RWPE2 (cell line): ENCODE measurements at regions not wholly inside any gene's neighbourhood (a gene's known extent, or its start where the extent isn't known, plus 50 kb on each side); places are given as distances from the start of the nearest gene placed in this dataset.

Experiments used
- ATAC-seq: fragments of 200-7000 bp; cut with Tn5 transposase; 3 replicates; pipeline ENCODE4 v1.9.1; 2021; ENCODE audit warnings: low read depth
- DNase-seq: peaks from one replicate; pipeline ENCODE4 v3.0.0-alpha.2; 2020; ENCODE audit warnings: low spot score
- H3K27ac ChIP-seq: fragments of 450-650 bp; 2 replicates; pipeline ENCODE4 v1.5.1; 2017; ENCODE audit warnings: mild to moderate bottlenecking; ENCODE audit not compliant: poor library complexity, severe bottlenecking
- H3K27me3 ChIP-seq: fragments of 250-450 bp; sonication (Bioruptor Pico); 2 replicates; pipeline ENCODE4 v1.5.1; 2021; ENCODE audit warnings: mild to moderate bottlenecking, moderate library complexity; ENCODE audit not compliant: insufficient read depth, poor library complexity, severe bottlenecking
- H3K36me3 ChIP-seq: fragments of 250-450 bp; sonication (Bioruptor Pico); 2 replicates; pipeline ENCODE4 v1.5.1; 2020; ENCODE audit warnings: low read depth, mild to moderate bottlenecking, moderate library complexity
- H3K4me1 ChIP-seq: fragments of 250-450 bp; sonication (Bioruptor Pico); 2 replicates; pipeline ENCODE4 v1.5.1; 2021; ENCODE audit warnings: mild to moderate bottlenecking, moderate library complexity; ENCODE audit not compliant: insufficient read depth, poor library complexity, severe bottlenecking
- H3K4me3 ChIP-seq: fragments of 250-450 bp; sonication (Bioruptor Pico); 2 replicates; pipeline ENCODE4 v1.5.1; 2021; ENCODE audit warnings: mild to moderate bottlenecking, moderate library complexity; ENCODE audit not compliant: severe bottlenecking
- H3K9me3 ChIP-seq: fragments of 250-450 bp; sonication (Bioruptor Pico); 2 replicates; pipeline ENCODE4 v1.5.1; 2021; ENCODE audit warnings: mild to moderate bottlenecking, moderate library complexity; ENCODE audit not compliant: severe bottlenecking
- TF ChIP-seq, protein P1 (sequence below): fragments of 450-650 bp; IDR thresholded peaks from one replicate; pipeline ENCODE4 v1.5.1; 2017; ENCODE audit warnings: mild to moderate bottlenecking, moderate library complexity; ENCODE audit not compliant: poor library complexity, severe bottlenecking

GRCh38 chr7:91408388-91409154 lies 144.3 kb downstream of the FZD1 start:
- no peak for DNase-seq
- Histone ChIP-seq H3K27ac (no peak overlapping the region), H3K36me3 (no peaks in the 10 kb centered on the region), H3K27me3 (peaks cover 3% of the 10 kb centered on the region), H3K9me3 (no peaks in the 10 kb centered on the region), H3K4me3 (no peak overlapping the region), H3K4me1 (no peaks in the 10 kb centered on the region)
- TF ChIP-seq, protein P1, sequence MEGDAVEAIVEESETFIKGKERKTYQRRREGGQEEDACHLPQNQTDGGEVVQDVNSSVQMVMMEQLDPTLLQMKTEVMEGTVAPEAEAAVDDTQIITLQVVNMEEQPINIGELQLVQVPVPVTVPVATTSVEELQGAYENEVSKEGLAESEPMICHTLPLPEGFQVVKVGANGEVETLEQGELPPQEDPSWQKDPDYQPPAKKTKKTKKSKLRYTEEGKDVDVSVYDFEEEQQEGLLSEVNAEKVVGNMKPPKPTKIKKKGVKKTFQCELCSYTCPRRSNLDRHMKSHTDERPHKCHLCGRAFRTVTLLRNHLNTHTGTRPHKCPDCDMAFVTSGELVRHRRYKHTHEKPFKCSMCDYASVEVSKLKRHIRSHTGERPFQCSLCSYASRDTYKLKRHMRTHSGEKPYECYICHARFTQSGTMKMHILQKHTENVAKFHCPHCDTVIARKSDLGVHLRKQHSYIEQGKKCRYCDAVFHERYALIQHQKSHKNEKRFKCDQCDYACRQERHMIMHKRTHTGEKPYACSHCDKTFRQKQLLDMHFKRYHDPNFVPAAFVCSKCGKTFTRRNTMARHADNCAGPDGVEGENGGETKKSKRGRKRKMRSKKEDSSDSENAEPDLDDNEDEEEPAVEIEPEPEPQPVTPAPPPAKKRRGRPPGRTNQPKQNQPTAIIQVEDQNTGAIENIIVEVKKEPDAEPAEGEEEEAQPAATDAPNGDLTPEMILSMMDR, result no peak
- no peak for ATAC-seq

DNA sequence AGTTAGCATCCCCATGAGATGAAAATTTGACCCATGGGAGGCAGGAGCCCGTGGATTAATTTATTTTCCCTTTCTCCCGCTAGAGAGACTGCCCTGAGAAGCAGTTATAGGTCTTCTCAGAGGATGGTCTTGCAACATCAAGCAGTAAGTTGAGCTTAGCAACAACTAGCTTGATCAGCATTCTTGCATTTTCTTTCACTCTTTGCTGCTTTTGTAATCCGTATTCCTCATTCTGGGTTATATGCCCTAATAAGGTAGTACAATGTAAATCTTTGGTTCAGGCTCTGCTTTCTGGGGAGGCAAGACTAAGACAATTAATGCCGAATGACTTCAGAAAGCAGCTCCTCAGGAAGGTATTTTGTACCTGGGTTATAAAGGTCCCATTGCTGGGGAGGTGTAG lies 146.8 kb downstream of the FZD1 start:
- no peak for ATAC-seq
- no peak overlapping the region for H3K4me3 ChIP-seq
- H3K36me3 ChIP-seq, result no peaks in the 10 kb centered on the region
- DNase-seq, result no peak
- H3K27me3 ChIP-seq, result peaks cover 6% of the 10 kb centered on the region
- no peaks in the 10 kb centered on the region for H3K4me1 ChIP-seq
- no peaks in the 10 kb centered on the region for H3K9me3 ChIP-seq
- H3K27ac ChIP-seq, result no peak overlapping the region
- TF ChIP-seq, protein P1, result no peak

DNA sequence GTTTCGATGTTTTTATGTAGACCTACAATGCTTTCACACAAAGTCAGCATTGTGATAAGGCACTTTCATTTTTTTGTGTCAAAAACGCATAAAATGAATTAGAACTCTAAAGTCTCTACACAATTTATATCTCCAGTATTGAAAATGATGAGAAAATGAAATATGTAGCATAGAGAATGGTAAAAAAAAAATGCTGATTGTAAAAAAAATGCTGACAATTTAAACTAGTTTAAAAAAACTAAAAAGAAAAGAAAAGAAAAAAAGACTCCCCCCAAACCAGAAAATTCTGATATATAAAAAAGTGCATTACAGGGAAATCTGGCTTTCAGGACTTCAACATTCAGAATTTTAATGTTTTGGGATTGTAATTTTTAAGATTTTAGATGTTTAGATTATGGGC lies 148.1 kb downstream of the FZD1 start:
- no peak for DNase-seq
- Histone ChIP-seq H3K27me3 (peaks cover 10% of the 10 kb centered on the region), H3K27ac (no peak overlapping the region), H3K9me3 (no peaks in the 10 kb centered on the region), H3K4me1 (no peaks in the 10 kb centered on the region), H3K4me3 (no peak overlapping the region), H3K36me3 (no peaks in the 10 kb centered on the region)
- no peak for ATAC-seq
- TF ChIP-seq, protein P1, result no peak

- no peak for ATAC-seq
Measured at GRCh38 chr7:91414734-91415133, 150.5 kb downstream of the FZD1 start.

More at GRCh38 chr7:91414734-91415133, 150.5 kb downstream of the FZD1 start:
- Histone ChIP-seq H3K4me3 (no peak overlapping the region), H3K27me3 (peaks cover 10% of the 10 kb centered on the region), H3K36me3 (no peaks in the 10 kb centered on the region), H3K4me1 (no peaks in the 10 kb centered on the region), H3K9me3 (no peaks in the 10 kb centered on the region), H3K27ac (no peak overlapping the region)
- TF ChIP-seq, protein P1, result no peak
- DNase-seq, result no peak
